ENCODE measurements at regions not wholly inside any gene's neighbourhood (a gene's known extent, or its start where the extent isn't known, plus 50 kb on each side); places are given as distances from the start of the nearest gene placed in this dataset.
A peak's percentile ranks its signal among the peaks of the same experiment; 100 is the strongest.

GRCh38 chr5:82387001-82387818, 109.1 kb upstream of the RPS23 start (continued):
- TF ChIP-seq NFIC (IDR thresholded peaks at IDR 0.05; ENCODE audit: low read length) (peak; percentile 100), ZNF124 (CRISPR knock-in tag; IDR thresholded peaks at IDR 0.05) (peak; percentile 13; the same call in 1 of the 2 replicates), HDAC2 (CRISPR knock-in tag; IDR thresholded peaks at IDR 0.05) (peak; percentile 95), ZNF652 (CRISPR knock-in tag; IDR thresholded peaks at IDR 0.05; ENCODE audit: borderline replicate concordance, low read depth) (peak; percentile 74; the same call in 1 of the 2 replicates), TBX3 (IDR thresholded peaks at IDR 0.05; ENCODE audit: borderline replicate concordance) (peak; percentile 99), ATF1 (CRISPR knock-in tag; IDR thresholded peaks at IDR 0.05) (peak; percentile 72; the same call in 1 of the 2 replicates), CREB1 (IDR thresholded peaks at IDR 0.05) (no peak), CREB1 (CRISPR knock-in tag; IDR thresholded peaks at IDR 0.05) (peak; percentile 68; the same call in 1 of the 2 replicates), ZBTB20 (CRISPR knock-in tag; IDR thresholded peaks at IDR 0.05; ENCODE audit: borderline replicate concordance, low read depth) (peak; percentile 94; the same call in 1 of the 2 replicates), ATF7-NPFF (CRISPR knock-in tag; IDR thresholded peaks at IDR 0.05; ENCODE audit: low read depth) (peak; percentile 68; the same call in 1 of the 2 replicates), NBN (conservative IDR thresholded peaks at IDR 0.05) (no peak), ZBTB7B (CRISPR knock-in tag; IDR thresholded peaks at IDR 0.05) (peak; percentile 81), MIER2 (CRISPR knock-in tag; IDR thresholded peaks at IDR 0.05) (0 out of 2 replicates have a peak, but pooled peaks have one; percentile 17), ZNF737 (CRISPR knock-in tag; IDR thresholded peaks at IDR 0.05; ENCODE audit: borderline replicate concordance) (no peak), DPF2 (CRISPR knock-in tag; IDR thresholded peaks at IDR 0.05; ENCODE audit: borderline replicate concordance, low read depth) (peak; percentile 85; the same call in 1 of the 2 replicates), SIX4 (CRISPR knock-in tag; IDR thresholded peaks at IDR 0.05) (peak; percentile 47), HNF4A (CRISPR knock-in tag; IDR thresholded peaks at IDR 0.05) (peak; percentile 89), MAF1 (CRISPR knock-in tag; IDR thresholded peaks at IDR 0.05; ENCODE audit: borderline replicate concordance) (0 out of 2 replicates have a peak, but pooled peaks have one; percentile 36), SOX5 (CRISPR knock-in tag; IDR thresholded peaks at IDR 0.05; ENCODE audit: borderline replicate concordance) (peak; percentile 87), NCOA1 (CRISPR knock-in tag; IDR thresholded peaks at IDR 0.05) (peak; percentile 84), GATAD2A (CRISPR knock-in tag; IDR thresholded peaks at IDR 0.05) (peak; percentile 90), AKAP8 (CRISPR knock-in tag; IDR thresholded peaks at IDR 0.05) (no peak), E2F2 (CRISPR knock-in tag; IDR thresholded peaks at IDR 0.05; ENCODE audit: borderline replicate concordance) (no peak)
- TF ChIP-seq, protein P1, sequence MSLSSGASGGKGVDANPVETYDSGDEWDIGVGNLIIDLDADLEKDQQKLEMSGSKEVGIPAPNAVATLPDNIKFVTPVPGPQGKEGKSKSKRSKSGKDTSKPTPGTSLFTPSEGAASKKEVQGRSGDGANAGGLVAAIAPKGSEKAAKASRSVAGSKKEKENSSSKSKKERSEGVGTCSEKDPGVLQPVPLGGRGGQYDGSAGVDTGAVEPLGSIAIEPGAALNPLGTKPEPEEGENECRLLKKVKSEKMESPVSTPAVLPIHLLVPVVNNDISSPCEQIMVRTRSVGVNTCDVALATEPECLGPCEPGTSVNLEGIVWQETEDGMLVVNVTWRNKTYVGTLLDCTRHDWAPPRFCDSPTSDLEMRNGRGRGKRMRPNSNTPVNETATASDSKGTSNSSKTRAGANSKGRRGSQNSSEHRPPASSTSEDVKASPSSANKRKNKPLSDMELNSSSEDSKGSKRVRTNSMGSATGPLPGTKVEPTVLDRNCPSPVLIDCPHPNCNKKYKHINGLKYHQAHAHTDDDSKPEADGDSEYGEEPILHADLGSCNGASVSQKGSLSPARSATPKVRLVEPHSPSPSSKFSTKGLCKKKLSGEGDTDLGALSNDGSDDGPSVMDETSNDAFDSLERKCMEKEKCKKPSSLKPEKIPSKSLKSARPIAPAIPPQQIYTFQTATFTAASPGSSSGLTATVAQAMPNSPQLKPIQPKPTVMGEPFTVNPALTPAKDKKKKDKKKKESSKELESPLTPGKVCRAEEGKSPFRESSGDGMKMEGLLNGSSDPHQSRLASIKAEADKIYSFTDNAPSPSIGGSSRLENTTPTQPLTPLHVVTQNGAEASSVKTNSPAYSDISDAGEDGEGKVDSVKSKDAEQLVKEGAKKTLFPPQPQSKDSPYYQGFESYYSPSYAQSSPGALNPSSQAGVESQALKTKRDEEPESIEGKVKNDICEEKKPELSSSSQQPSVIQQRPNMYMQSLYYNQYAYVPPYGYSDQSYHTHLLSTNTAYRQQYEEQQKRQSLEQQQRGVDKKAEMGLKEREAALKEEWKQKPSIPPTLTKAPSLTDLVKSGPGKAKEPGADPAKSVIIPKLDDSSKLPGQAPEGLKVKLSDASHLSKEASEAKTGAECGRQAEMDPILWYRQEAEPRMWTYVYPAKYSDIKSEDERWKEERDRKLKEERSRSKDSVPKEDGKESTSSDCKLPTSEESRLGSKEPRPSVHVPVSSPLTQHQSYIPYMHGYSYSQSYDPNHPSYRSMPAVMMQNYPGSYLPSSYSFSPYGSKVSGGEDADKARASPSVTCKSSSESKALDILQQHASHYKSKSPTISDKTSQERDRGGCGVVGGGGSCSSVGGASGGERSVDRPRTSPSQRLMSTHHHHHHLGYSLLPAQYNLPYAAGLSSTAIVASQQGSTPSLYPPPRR (CRISPR knock-in tag; IDR thresholded peaks at IDR 0.05; ENCODE audit: borderline replicate concordance), result peak; percentile 99
- TF ChIP-seq, protein P2, sequence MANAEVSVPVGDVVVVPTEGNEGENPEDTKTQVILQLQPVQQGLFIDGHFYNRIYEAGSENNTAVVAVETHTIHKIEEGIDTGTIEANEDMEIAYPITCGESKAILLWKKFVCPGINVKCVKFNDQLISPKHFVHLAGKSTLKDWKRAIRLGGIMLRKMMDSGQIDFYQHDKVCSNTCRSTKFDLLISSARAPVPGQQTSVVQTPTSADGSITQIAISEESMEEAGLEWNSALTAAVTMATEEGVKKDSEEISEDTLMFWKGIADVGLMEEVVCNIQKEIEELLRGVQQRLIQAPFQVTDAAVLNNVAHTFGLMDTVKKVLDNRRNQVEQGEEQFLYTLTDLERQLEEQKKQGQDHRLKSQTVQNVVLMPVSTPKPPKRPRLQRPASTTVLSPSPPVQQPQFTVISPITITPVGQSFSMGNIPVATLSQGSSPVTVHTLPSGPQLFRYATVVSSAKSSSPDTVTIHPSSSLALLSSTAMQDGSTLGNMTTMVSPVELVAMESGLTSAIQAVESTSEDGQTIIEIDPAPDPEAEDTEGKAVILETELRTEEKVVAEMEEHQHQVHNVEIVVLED (CRISPR knock-in tag; IDR thresholded peaks at IDR 0.05; ENCODE audit: borderline replicate concordance), result peak; percentile 39; the same call in 1 of the 2 replicates

Measured in HepG2 (cell line).